ENCODE measurements at regions not wholly inside any gene's neighbourhood (a gene's known extent, or its start where the extent isn't known, plus 50 kb on each side); places are given as distances from the start of the nearest gene placed in this dataset.
"Not testable (repeated sequence)": the region's sequence is repeated elsewhere in the genome, so short reads cannot be mapped to it uniquely, and the experiment has no call there.

DNA sequence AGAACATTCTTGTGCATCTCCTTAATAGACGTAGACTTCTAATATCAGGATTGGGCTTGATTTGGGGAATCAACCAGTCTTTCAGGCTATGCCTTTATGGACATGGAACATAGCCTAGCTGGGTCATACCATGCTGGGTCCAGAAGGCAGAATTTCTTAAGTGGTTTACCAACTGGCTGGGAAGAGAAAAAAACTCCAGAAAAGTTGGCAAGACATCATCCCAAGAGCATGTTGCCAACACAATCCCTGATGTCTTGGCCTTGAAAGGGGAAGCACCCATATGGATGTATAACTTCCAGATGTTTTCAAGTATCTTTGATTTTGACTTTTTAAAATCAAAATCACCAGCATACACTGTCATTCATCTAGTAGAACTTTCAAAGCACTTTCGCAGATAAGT is 138.0 kb upstream of the FGF13 start:
- TF ChIP-seq, protein P1, sequence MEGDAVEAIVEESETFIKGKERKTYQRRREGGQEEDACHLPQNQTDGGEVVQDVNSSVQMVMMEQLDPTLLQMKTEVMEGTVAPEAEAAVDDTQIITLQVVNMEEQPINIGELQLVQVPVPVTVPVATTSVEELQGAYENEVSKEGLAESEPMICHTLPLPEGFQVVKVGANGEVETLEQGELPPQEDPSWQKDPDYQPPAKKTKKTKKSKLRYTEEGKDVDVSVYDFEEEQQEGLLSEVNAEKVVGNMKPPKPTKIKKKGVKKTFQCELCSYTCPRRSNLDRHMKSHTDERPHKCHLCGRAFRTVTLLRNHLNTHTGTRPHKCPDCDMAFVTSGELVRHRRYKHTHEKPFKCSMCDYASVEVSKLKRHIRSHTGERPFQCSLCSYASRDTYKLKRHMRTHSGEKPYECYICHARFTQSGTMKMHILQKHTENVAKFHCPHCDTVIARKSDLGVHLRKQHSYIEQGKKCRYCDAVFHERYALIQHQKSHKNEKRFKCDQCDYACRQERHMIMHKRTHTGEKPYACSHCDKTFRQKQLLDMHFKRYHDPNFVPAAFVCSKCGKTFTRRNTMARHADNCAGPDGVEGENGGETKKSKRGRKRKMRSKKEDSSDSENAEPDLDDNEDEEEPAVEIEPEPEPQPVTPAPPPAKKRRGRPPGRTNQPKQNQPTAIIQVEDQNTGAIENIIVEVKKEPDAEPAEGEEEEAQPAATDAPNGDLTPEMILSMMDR (IDR thresholded peaks at IDR 0.05) = no peak
- no peak for DNase-seq
- Mint-ChIP-seq H3K4me1 (no peaks in the 10 kb centered on the region), H3K9me3 (peaks cover 4% of the 10 kb centered on the region), H3K27ac (no peak overlapping the region), H3K27me3 (ENCODE audit: low read depth, poor library complexity) (no peaks in the 10 kb centered on the region), H3K36me3 (ENCODE audit: low read depth) (no peaks in the 10 kb centered on the region), H3K4me3 (no peak overlapping the region)

DNA sequence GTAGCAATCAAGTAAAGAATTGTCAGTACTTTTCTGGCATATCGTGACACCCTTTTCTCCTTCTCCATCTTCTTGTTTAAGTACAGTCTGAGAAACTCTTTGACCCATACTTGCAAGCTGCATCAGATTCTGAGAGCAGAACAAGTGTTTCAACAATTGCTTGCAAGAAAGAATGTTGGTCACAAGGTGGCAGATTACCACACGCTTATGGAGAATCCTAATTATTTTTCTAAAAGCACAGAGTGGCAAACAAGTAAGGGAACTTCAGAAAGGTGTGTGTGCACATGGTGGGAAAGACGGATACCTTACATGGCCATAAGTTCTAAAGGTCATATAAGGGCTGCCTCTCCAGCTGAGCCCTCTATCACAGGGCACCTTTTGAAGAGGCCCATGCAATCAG is 136.4 kb upstream of the FGF13 start:
- Mint-ChIP-seq H3K27ac (no peak overlapping the region), H3K36me3 (ENCODE audit: low read depth) (no peaks in the 10 kb centered on the region), H3K4me1 (no peaks in the 10 kb centered on the region), H3K27me3 (ENCODE audit: low read depth, poor library complexity) (no peaks in the 10 kb centered on the region), H3K4me3 (no peak overlapping the region), H3K9me3 (peaks cover 4% of the 10 kb centered on the region)
- TF ChIP-seq, protein P1 (IDR thresholded peaks at IDR 0.05) = no peak
- no peak for DNase-seq

DNA sequence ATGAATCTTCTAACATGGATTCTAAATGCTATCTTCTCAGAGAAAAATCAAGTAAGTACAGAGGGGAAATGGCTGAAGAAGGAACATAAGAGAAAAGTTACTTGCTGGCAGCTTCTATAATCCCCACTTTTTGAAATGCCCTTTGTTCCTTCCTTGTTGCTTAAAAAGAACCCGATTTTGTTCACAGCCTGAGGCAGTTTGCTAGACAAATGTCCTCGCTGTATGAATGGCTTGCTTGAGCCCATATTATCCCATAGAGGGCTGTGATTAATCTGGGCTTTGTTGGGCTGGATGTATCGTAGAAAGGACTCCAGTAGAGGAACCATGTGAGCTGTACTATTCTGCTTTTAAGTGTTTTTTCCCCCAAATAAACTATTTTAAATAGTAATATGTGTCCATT is 134.3 kb upstream of the FGF13 start:
- H3K27me3 Mint-ChIP-seq (ENCODE audit: low read depth, poor library complexity) = no peaks in the 10 kb centered on the region
- no peak overlapping the region for H3K27ac Mint-ChIP-seq
- DNase-seq = no peak
- H3K4me3 Mint-ChIP-seq = no peak overlapping the region
- no peaks in the 10 kb centered on the region for H3K36me3 Mint-ChIP-seq (ENCODE audit: low read depth)
- peaks cover 4% of the 10 kb centered on the region for H3K9me3 Mint-ChIP-seq
- H3K4me1 Mint-ChIP-seq = no peaks in the 10 kb centered on the region
- TF ChIP-seq, protein P1 (IDR thresholded peaks at IDR 0.05) = no peak

DNA sequence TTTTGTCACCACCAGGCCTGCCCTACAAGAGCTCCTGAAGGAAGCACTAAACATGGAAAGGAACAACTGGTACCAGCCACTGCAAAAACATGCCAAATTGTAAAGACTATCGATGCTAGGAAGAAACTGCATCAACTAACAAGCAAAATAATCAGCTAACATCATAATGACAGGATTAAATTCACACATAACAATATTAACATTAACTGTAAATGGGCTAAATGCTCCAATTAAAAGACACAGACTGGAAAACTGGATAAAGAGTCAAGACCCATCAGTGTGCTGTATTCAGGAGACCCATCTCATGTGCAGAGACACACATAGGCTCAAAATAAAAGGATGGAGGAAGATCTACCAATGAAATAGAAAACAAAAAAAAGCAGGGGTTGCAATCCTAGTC is 95.9 kb upstream of the FGF13 start:
- H3K9me3 Mint-ChIP-seq = peaks cover 58% of the 10 kb centered on the region
- H3K4me3 Mint-ChIP-seq; H3K36me3 Mint-ChIP-seq (ENCODE audit: low read depth); H3K4me1 Mint-ChIP-seq; H3K27ac Mint-ChIP-seq; H3K27me3 Mint-ChIP-seq (ENCODE audit: low read depth, poor library complexity); DNase-seq: not testable (repeated sequence)

DNA sequence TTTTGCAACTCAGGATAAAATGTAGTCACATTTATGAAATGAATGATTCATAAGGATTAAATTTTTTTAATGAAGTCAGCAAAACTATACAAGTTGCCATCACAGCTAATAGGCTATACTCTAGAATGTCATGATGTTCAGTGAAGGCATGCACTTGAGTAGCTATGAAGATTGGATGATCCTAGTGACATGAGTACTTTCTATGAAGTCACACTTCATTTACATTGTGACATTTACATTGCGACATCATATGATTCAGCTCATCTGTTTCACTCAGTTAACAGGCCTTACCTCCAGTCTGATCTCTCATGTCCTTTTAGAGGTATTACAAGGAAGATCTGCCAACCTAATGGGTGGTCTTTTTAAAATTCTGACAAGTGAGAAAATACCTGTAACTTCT is 82.7 kb upstream of the FGF13 start:
- no peaks in the 10 kb centered on the region for H3K4me1 Mint-ChIP-seq
- TF ChIP-seq, protein P1 (IDR thresholded peaks at IDR 0.05) = no peak
- no peak overlapping the region for H3K4me3 Mint-ChIP-seq
- DNase-seq = no peak
- H3K36me3 Mint-ChIP-seq (ENCODE audit: low read depth) = no peaks in the 10 kb centered on the region
- peaks cover 38% of the 10 kb centered on the region for H3K9me3 Mint-ChIP-seq
- peaks cover 2% of the 10 kb centered on the region for H3K27me3 Mint-ChIP-seq (ENCODE audit: low read depth, poor library complexity)
- H3K27ac Mint-ChIP-seq = no peak overlapping the region

DNA sequence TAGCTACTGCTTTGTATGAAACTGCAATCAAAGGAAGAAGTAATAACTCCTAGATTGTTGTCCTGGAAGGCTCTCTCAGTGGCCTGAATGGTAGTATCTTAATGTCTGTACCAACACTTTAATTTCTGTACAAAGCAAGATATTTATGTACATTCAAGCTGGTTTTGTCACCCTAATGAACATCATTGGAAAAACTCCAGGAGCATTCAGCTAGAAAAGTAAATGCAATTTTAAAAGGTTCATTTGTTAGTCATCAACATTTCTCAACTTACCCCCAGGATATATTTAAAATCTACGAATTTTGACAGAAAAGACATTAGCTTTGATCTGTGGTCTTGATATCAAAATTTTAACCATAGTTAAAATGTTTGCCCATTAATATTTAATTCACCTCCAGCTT is 80.0 kb upstream of the FGF13 start:
- no peak overlapping the region for H3K4me3 Mint-ChIP-seq
- TF ChIP-seq, protein P1 (IDR thresholded peaks at IDR 0.05) = no peak
- peaks cover 26% of the 10 kb centered on the region for H3K9me3 Mint-ChIP-seq
- no peaks in the 10 kb centered on the region for H3K36me3 Mint-ChIP-seq (ENCODE audit: low read depth)
- DNase-seq = no peak
- H3K27me3 Mint-ChIP-seq (ENCODE audit: low read depth, poor library complexity) = peaks cover 2% of the 10 kb centered on the region
- H3K4me1 Mint-ChIP-seq = no peaks in the 10 kb centered on the region
- no peak overlapping the region for H3K27ac Mint-ChIP-seq
